IMR-90 (cell line): ENCODE measurements at regions not wholly inside any gene's neighbourhood (a gene's known extent, or its start where the extent isn't known, plus 50 kb on each side); places are given as distances from the start of the nearest gene placed in this dataset.

Experiments
- ATAC-seq: fragments of 200-7000 bp; cut with Tn5 transposase; 2 replicates; pipeline ENCODE4 v1.9.1; 2020; ENCODE audit warnings: low read depth, mild to moderate bottlenecking, moderate library complexity
- BruUV-seq: library from RNA; stranded (reverse); fragments of 400-500 nt; replicated peaks from 2 replicates; lab custom pipeline; 2021; lab: Mats Ljungman, UMichigan
- CTCF ChIA-PET: fragments of 300-600 bp; formaldehyde crosslinking; extraction: SDS; loops from one replicate; lab custom pipeline; 2021; ENCODE audit warnings: antibody characterized with exemption; lab: Yijun Ruan, JAX
- POLR2A ChIA-PET: fragments of 300-600 bp; sonication (Branson Sonifier 250); formaldehyde crosslinking; loops from one replicate; lab custom pipeline; 2022; ENCODE audit warnings: antibody characterized with exemption; ENCODE audit not compliant: unreplicated experiment; lab: Charles Lee
- DNase-seq: peaks from one replicate; pipeline ENCODE4 v3.0.0; 2013
- H2AFZ ChIP-seq: replicated peaks from 2 replicates; pipeline ENCODE3; 2013; ENCODE audit warnings: low read length, mild to moderate bottlenecking; ENCODE audit not compliant: poor library complexity
- H2AK5ac ChIP-seq: 2 replicates; pipeline ENCODE4 v1.6.1; 2013; ENCODE audit warnings: low read depth, low read length, inconsistent platforms
- H2AK9ac ChIP-seq: replicated peaks from 2 replicates; pipeline ENCODE3; 2013; ENCODE audit warnings: mild to moderate bottlenecking, low read depth, low read length, moderate library complexity; ENCODE audit not compliant: poor library complexity
- H2BK120ac ChIP-seq: 2 replicates; pipeline ENCODE4 v1.6.1; 2013; ENCODE audit warnings: low read depth, low read length, inconsistent platforms
- H2BK15ac ChIP-seq: 3 replicates; pipeline ENCODE4 v1.6.1; 2013; ENCODE audit warnings: low read depth, low read length, inconsistent platforms
- H2BK20ac ChIP-seq: 2 replicates; pipeline ENCODE4 v1.6.1; 2013; ENCODE audit warnings: low read depth, mild to moderate bottlenecking, inconsistent platforms, low read length, moderate library complexity
- H2BK5ac ChIP-seq: 2 replicates; pipeline ENCODE4 v1.6.1; 2013; ENCODE audit warnings: mild to moderate bottlenecking, low read depth, low read length, inconsistent platforms; ENCODE audit not compliant: poor library complexity, severe bottlenecking
- H3K14ac ChIP-seq: replicated peaks from 2 replicates; pipeline ENCODE4 v1.6.1; 2013; ENCODE audit warnings: low read depth, low read length, inconsistent platforms
- H3K18ac ChIP-seq: 2 replicates; pipeline ENCODE4 v1.6.1; 2013; ENCODE audit warnings: low read depth, low read length, control low read depth
- H3K23ac ChIP-seq: 2 replicates; pipeline ENCODE4 v1.6.1; 2013; ENCODE audit warnings: low read depth, low read length, inconsistent platforms
- H3K27ac ChIP-seq: 2 replicates; pipeline ENCODE4 v1.5.1; 2013; ENCODE audit warnings: mild to moderate bottlenecking, control low read depth, low read length; ENCODE audit not compliant: insufficient read depth
- H3K27me3 ChIP-seq: 2 replicates; pipeline ENCODE4 v1.6.1; 2013; ENCODE audit warnings: low read length; ENCODE audit not compliant: control insufficient read depth, insufficient read depth
- H3K36me3 ChIP-seq: 2 replicates; pipeline ENCODE4 v1.6.1; 2013; ENCODE audit warnings: low read length, mixed read lengths; ENCODE audit not compliant: control insufficient read depth, insufficient read depth
- H3K4ac ChIP-seq: 2 replicates; pipeline ENCODE4 v1.6.1; 2013; ENCODE audit warnings: low read depth, low read length, inconsistent platforms
- H3K4me1 ChIP-seq: 2 replicates; pipeline ENCODE4 v1.6.1; 2013; ENCODE audit warnings: low read length, mixed read lengths; ENCODE audit not compliant: control insufficient read depth, insufficient read depth
- H3K4me2 ChIP-seq: 2 replicates; pipeline ENCODE4 v1.6.1; 2013; ENCODE audit warnings: low read depth, mild to moderate bottlenecking, control low read depth, low read length, moderate library complexity
- H3K4me3 ChIP-seq: 2 replicates; pipeline ENCODE4 v1.5.1; 2013; ENCODE audit warnings: low read depth, mild to moderate bottlenecking, control low read depth, low read length, moderate library complexity; ENCODE audit not compliant: insufficient read depth
- H3K56ac ChIP-seq: 2 replicates; pipeline ENCODE4 v1.6.1; 2013; ENCODE audit warnings: low read length, inconsistent platforms; ENCODE audit not compliant: insufficient read depth; ENCODE audit errors: extremely low read depth
- H3K79me1 ChIP-seq, 2 experiments: 2 replicates each; pipeline ENCODE4 v1.6.1; 2013; ENCODE audit warnings: low read length in 2 of 2, inconsistent platforms in 1 of 2, low read depth in 1 of 2
- H3K9ac ChIP-seq: 2 replicates; pipeline ENCODE4 v1.6.1; 2013; ENCODE audit warnings: low read depth, low read length, control low read depth
- H3K9me1 ChIP-seq: 2 replicates; pipeline ENCODE4 v1.6.1; 2013; ENCODE audit warnings: low read length, inconsistent platforms; ENCODE audit not compliant: insufficient read depth
- H3K9me3 ChIP-seq: 2 replicates; pipeline ENCODE4 v1.6.1; 2013; ENCODE audit warnings: low read length; ENCODE audit not compliant: control insufficient read depth, insufficient read depth
- H4K20me1 ChIP-seq: 2 replicates; pipeline ENCODE4 v1.6.1; 2013; ENCODE audit warnings: low read length, inconsistent platforms; ENCODE audit not compliant: insufficient read depth
- H4K5ac ChIP-seq: 2 replicates; pipeline ENCODE4 v1.6.1; 2013; ENCODE audit warnings: mild to moderate bottlenecking, low read depth, low read length, control low read depth
- H4K8ac ChIP-seq, 2 experiments: 2 replicates each; pipeline ENCODE4 v1.6.1; 2013; ENCODE audit warnings: low read depth in 2 of 2, low read length in 2 of 2, control low read depth in 1 of 2, inconsistent platforms in 1 of 2
- H4K91ac ChIP-seq: 2 replicates; pipeline ENCODE4 v1.6.1; 2013; ENCODE audit warnings: low read depth, low read length, inconsistent platforms; ENCODE audit not compliant: insufficient read depth
- CEBPB ChIP-seq: IDR thresholded peaks from 2 replicates; pipeline ENCODE4 v1.6.1; 2012; ENCODE audit warnings: low read depth, low read length, improper control_type of control experiment
- MAFK ChIP-seq: IDR thresholded peaks from 2 replicates; pipeline ENCODE4 v1.6.1; 2012; ENCODE audit warnings: low read depth, low read length, improper control_type of control experiment
- MAZ ChIP-seq: IDR thresholded peaks from 2 replicates; pipeline ENCODE4 v1.6.1; 2012; ENCODE audit warnings: low read depth, mild to moderate bottlenecking, low read length, improper control_type of control experiment, moderate library complexity, borderline replicate concordance
- RCOR1 ChIP-seq: IDR thresholded peaks from 2 replicates; pipeline ENCODE4 v1.6.1; 2012; ENCODE audit warnings: mild to moderate bottlenecking, low read length, improper control_type of control experiment; ENCODE audit not compliant: insufficient replicate concordance
- SMC3 ChIP-seq: fragments of 150-350 bp; IDR thresholded peaks from 2 replicates; pipeline ENCODE4 v1.6.1; 2016; ENCODE audit warnings: low read depth, mild to moderate bottlenecking, antibody characterized with exemption, low read length, moderate library complexity
- WGBS, 2 experiments: methylation state at CpG; one replicate each; pipeline versions ENCODE4 v1.1.5 to v1.1.7; 2013; ENCODE audit warnings: missing lambda C conversion rate in 2 of 2; ENCODE audit not compliant: insufficient read length in 1 of 2; ENCODE audit errors: extremely low coverage in 2 of 2; 5-methylcytosine and 5-hydroxymethylcytosine counted together
- dilution Hi-C: fragments of 300-500 bp; cut with HindIII; formaldehyde crosslinking; loops from one replicate; pipeline ENCODE4 v1.14.3; 2018; ENCODE audit warnings: low sequenced_read_pairs; ENCODE audit not compliant: unreplicated experiment
- in situ Hi-C: fragments of 300-500 bp; cut with MboI; formaldehyde crosslinking; loops from 3 replicates; pipeline ENCODE4 v1.14.3; 2019; ENCODE audit warnings: low sequenced_read_pairs, inconsistent platforms, mixed read lengths
- intact Hi-C: fragments of 100-400 bp; cut with micrococcal nuclease; formaldehyde crosslinking; loops from 2 replicates; pipeline ENCODE4 v1.10.0; 2022
- TF ChIP-seq, protein P1 (sequence below): conservative IDR thresholded peaks from 2 replicates; pipeline ENCODE4 v1.5.1; 2012; ENCODE audit warnings: mild to moderate bottlenecking, low read depth, low read length, improper control_type of control experiment
- TF ChIP-seq, protein P2 (sequence below): fragments of 150-350 bp; IDR thresholded peaks from 2 replicates; pipeline ENCODE4 v1.6.1; 2017; ENCODE audit warnings: mild to moderate bottlenecking, antibody characterized with exemption, low read length, low read depth
- TF ChIP-seq, protein P3 (sequence below): fragments of 150-350 bp; IDR thresholded peaks from 2 replicates; pipeline ENCODE4 v1.6.1; 2016; ENCODE audit warnings: low read depth, mild to moderate bottlenecking, low read length, moderate library complexity, borderline replicate concordance

DNA sequence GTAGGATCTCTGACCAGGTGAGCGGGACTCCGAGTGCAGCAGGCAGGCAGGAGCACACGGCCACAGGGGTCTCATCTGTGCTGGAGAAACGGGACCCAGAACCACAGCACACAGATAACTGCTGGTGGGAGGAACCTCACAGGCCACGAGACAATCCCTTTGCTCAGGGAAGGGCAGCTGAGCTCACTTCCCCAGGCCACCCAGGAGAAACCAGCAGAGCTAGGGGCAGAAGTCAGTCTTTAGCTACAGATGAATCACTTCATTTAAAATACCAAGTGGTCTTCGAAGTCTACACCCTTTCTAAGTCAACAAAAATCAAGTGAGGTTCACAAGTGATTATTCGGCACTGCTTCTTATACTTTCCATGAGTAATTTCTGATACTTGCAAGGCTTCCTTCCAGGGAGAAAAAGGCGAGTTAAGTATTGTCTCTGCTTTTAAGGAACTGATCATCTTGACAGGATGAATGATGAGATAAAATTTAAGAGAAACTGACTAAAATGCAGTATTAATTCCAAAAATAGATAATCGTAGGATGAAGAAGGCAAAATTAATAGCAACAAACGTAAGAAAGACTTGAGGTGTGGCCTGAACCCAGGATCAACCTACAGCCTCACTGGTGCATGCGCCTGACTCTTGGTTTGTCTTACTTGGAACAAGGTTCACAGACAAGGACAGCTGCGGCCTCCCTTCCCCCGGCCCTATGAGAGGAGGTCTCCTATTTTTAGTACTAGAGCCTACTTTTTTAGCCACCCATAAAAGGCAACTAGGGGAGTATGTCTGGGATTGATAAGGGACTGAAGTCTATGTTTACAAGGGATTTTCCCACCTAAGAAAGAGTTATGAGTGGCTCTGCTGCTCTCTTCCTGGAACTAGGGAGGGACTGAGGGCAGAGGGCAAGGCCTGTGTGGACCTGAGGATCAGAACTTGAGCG, 233.6 kb downstream of the TTLL2 start:
- H3K4me3 ChIP-seq = no peak overlapping the region
- no peak overlapping the region for H4K8ac ChIP-seq
- ChIA-PET CTCF (no interaction called here), POLR2A (no interaction called here)
- H3K18ac ChIP-seq = no peak overlapping the region
- no peak overlapping the region for H2AK9ac ChIP-seq
- H4K91ac ChIP-seq = no peak overlapping the region
- no peaks in the 10 kb centered on the region for H3K9me1 ChIP-seq
- no peak overlapping the region for H2BK20ac ChIP-seq
- 0% methylated on average over 1 of the region's 14 CpGs; no CpG with 5 or more reads in 1 of the 2 experiments for WGBS, 2 experiments
- ATAC-seq (no peak), DNase-seq (no peak)
- no peaks in the 10 kb centered on the region for H3K4me1 ChIP-seq
- no peak overlapping the region for H2AFZ ChIP-seq
- no peak overlapping the region for H3K23ac ChIP-seq
- no peaks in the 10 kb centered on the region for H3K79me1 ChIP-seq
- intact Hi-C loops = no loop called here
- TF ChIP-seq, protein P1, sequence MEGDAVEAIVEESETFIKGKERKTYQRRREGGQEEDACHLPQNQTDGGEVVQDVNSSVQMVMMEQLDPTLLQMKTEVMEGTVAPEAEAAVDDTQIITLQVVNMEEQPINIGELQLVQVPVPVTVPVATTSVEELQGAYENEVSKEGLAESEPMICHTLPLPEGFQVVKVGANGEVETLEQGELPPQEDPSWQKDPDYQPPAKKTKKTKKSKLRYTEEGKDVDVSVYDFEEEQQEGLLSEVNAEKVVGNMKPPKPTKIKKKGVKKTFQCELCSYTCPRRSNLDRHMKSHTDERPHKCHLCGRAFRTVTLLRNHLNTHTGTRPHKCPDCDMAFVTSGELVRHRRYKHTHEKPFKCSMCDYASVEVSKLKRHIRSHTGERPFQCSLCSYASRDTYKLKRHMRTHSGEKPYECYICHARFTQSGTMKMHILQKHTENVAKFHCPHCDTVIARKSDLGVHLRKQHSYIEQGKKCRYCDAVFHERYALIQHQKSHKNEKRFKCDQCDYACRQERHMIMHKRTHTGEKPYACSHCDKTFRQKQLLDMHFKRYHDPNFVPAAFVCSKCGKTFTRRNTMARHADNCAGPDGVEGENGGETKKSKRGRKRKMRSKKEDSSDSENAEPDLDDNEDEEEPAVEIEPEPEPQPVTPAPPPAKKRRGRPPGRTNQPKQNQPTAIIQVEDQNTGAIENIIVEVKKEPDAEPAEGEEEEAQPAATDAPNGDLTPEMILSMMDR = no peak
- TF ChIP-seq, protein P2, sequence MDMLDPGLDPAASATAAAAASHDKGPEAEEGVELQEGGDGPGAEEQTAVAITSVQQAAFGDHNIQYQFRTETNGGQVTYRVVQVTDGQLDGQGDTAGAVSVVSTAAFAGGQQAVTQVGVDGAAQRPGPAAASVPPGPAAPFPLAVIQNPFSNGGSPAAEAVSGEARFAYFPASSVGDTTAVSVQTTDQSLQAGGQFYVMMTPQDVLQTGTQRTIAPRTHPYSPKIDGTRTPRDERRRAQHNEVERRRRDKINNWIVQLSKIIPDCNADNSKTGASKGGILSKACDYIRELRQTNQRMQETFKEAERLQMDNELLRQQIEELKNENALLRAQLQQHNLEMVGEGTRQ = no peak
- TF ChIP-seq MAZ = no peak
- TF ChIP-seq RCOR1 = no peak
- no peak for TF ChIP-seq MAFK
- TF ChIP-seq, protein P3, sequence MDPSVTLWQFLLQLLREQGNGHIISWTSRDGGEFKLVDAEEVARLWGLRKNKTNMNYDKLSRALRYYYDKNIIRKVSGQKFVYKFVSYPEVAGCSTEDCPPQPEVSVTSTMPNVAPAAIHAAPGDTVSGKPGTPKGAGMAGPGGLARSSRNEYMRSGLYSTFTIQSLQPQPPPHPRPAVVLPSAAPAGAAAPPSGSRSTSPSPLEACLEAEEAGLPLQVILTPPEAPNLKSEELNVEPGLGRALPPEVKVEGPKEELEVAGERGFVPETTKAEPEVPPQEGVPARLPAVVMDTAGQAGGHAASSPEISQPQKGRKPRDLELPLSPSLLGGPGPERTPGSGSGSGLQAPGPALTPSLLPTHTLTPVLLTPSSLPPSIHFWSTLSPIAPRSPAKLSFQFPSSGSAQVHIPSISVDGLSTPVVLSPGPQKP = no peak
- TF ChIP-seq CEBPB = no peak
- no peak for TF ChIP-seq SMC3
- H4K20me1 ChIP-seq = no peaks in the 10 kb centered on the region
- no peak overlapping the region for H2BK120ac ChIP-seq
- peaks cover 33% of the 10 kb centered on the region for H3K9me3 ChIP-seq
- H3K9ac ChIP-seq = no peak overlapping the region
- no peak overlapping the region for H2BK15ac ChIP-seq
- no peaks in the 10 kb centered on the region for H3K36me3 ChIP-seq
- no peak overlapping the region for H2BK5ac ChIP-seq
- no peak overlapping the region for H3K14ac ChIP-seq
- no peaks in the 10 kb centered on the region for H3K27me3 ChIP-seq
- dilution Hi-C loops = no loop called here
- in situ Hi-C loops = no loop called here
- BruUV-seq = no TSS peak
- no peak overlapping the region for H3K27ac ChIP-seq
- H4K5ac ChIP-seq = no peak overlapping the region
- H3K56ac ChIP-seq = no peak overlapping the region
- H2AK5ac ChIP-seq = no peak overlapping the region
- H3K4ac ChIP-seq = no peak overlapping the region
- no peak overlapping the region for H3K4me2 ChIP-seq
